Fibroblast of skin of left biceps (primary cell): ENCODE measurements at regions not wholly inside any gene's neighbourhood (a gene's known extent, or its start where the extent isn't known, plus 50 kb on each side); places are given as distances from the start of the nearest gene placed in this dataset.
"Not testable (repeated sequence)": the region's sequence is repeated elsewhere in the genome, so short reads cannot be mapped to it uniquely, and the experiment has no call there.

Experiments
- DNase-seq, 2 experiments: peaks; one replicate each; pipeline ENCODE4 v3.0.0-alpha.2; 2013; ENCODE audit warnings: low read depth in 2 of 2

DNA sequence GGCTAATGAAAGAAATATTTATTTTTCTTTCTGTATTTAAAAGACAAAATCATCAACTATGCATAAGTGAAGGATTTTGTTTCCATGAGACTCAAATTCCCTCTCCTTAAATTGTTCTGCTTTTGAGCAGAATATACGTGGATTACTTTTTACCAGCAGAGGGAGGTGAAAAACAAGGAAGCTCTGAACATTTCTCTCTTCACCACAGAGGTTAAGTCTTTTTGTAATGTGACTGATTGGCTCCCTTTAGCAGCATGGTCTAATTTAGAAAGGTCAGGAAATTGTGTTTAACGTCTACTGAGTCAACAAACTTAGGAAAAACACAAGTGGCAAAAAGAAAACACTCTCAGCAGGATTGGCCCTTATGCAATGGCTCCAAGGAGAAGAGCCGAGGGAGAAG is 55.1 kb upstream of the F9 start:
- DNase-seq: no peak

DNA sequence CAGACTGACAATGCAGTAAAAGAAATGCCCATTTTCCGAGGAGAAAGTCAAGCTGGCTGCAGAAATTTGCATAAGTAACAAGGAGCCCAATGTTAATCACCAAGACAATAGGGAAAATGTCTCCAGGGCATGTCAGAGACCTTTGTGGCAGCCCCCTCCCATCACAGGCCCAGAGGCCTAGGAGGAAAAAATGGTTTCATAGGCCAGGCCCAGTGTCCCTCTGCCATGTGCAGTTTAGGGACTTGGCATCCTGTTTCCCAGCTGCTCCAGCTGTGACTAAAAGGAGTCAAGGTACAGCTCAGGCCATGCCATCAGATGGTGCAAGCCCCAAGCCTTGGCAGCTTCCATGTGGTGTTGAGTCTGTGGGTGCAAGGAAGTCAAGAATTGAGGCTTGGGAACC is 68.6 kb upstream of the F9 start:
- not testable (repeated sequence) for DNase-seq

DNA sequence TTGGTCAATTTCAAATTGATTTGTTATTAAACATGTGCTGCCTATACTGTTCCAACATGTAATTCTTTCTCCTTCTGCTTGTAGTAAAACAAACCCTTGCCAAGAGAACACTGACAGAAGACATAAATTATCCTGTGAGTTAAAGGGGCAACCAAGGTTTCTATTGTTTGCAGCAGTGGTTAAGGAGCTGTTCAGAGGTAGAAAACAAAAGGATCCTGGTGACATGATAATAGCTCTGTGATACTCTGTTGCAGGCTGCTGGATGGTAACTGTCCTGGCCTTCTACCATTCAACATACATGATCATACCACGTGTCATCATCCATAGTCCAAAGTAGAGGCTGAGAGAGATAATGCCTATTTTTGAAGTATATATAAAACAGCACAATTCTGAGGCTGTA is 75.8 kb upstream of the F9 start:
- no peak for DNase-seq

DNA sequence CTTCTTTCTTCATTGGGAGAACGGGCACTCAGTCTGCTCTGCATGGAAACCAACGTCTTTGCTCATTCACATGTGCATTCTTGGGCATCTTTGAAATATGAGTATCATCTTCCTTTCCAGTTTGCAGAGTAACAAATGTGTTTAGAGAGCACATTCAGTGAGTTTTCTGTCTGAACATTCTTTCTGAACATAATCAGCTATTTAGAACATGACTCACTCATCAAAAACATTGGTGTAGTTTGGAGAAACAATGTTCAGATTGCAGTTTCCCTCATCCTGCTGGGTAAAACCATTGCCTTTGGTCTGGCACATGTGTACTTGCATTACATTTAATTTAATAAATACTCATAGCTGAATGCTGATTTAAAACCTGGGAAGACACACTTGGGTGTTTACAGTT is 81.5 kb upstream of the F9 start:
- DNase-seq: no peak

DNA sequence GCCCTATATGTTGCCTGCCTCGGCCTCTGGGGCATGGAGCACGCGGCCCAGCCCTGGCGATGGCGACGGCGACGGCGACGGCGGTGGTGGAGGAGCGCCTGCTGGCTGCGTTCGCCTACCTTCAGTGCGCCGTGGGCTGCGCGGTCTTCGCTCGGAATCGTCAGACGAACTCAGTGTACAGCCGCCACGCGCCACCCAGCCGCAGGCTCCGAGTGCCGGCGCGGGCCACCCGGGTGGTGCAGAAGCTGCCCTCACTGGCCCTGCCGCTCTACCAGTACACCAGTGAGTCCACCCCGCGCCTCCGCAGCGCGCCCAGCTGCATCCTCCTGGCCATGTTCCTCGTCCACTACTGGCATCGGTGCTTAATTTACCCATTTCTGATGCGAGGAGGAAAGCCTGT is 83.7 kb upstream of the F9 start:
- DNase-seq: no peak

DNA sequence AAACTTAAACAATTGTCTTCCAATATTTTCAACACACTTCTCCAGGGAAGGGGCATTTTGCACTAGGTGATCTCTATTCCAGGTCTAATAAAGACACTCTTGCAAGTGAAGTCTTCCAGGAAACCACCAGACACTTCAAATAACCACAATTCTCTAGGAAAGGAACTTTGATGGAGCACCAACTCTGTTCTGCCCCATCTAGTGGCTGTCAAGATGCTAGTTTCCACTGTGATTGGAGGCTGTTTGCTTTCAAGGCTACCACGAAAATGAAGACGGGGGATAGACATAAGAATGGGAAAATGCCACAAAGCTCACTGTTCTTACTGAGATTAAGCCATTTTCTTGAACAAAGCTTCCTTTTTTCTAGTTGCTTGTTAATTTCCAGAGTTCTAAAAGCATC is 100.6 kb upstream of the F9 start:
- no peak for DNase-seq

DNA sequence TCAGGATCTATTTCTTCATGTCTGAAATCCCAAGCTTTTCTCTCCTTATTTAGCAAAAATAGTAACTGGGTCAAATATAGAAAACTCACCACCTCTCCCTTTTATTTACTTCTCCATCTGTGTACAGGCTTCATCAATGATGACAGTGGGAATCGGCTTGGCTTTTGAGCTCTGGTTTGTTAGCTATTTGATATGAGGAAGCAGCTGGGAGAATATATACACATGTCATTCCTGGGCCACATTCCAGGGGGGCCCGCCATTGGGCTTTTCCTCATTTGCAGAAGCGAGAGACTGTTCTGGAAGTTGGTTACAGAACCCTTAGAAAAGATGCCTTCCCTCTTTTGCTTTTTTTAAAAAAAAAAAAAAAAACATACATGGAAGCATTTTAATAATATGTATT is 107.4 kb upstream of the F9 start:
- DNase-seq: no peak

DNA sequence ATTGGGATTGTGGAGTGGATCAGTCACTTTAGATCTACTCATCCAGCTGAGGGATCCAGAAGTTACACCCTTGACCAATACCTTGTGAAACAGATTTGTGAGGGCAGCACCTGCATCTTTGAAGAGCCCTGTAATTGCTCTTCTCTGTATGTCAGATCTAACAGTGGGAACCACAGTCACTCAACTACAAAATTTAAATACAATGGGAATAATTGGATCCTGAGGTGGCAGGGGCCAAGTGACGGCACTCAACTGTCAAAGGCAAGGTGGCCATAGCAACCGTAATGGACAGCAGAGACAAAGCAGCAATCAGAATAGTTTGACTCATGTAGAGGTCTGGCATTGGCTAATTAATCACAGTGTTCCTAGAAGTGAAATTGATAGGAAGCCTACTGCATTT is 132.3 kb upstream of the F9 start:
- not testable (repeated sequence) for DNase-seq

DNA sequence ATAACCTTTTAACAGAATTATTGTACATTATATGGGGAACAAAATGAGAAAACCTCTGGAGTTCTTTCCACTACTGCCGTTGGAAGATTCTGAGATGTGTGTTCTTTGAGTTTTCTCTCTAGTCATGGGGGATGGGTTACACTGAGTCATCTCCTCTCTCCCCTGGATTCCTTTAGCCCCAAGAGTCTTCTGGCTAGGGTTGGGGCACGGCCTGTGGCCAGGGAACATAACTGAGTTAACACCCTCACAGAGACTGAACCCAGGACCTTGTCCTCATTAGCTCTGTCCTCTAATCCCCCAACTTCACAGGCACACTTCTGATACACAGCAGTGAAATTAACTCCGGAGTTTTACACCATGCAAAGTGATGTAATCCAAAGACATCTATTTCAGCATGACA is 142.3 kb upstream of the F9 start:
- DNase-seq: no peak

DNA sequence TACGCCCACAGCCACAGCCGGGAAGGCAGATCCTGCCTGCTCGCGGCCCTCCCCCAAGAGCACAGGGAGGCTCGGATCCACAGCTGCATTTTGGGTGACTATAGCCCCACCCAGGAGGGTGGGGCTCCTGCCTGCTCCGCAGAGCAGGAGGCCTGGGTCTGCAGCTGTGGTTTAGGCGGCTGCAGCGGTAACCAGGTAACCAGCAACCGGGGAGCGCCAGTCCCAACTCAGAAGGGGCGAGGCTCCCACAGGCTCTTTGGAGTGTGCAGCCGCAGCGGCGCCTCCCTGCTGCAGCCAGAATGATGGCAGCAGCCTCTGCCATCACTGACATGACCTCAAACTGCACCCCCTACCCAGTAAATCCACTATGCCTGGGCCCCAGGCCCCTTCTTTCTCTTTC is 148.0 kb upstream of the F9 start:
- DNase-seq: no peak

DNA sequence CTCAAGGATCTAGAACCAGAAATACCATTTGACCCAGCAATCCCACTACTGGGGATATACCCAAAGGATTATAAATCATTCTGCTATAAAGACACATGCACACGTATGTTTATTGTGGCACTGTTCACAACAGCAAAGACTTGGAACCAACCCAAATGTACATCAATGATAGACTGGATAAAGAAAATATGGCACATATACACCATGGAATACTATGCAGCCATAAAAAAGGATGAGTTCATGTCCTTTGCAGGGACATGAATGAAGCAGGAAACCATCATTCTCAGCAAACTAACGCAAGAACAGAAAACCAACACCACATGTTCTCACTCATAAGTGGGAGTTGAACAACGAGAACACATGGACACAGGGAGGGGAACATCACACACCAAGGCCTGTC is 154.0 kb upstream of the F9 start:
- DNase-seq: not testable (repeated sequence)

DNA sequence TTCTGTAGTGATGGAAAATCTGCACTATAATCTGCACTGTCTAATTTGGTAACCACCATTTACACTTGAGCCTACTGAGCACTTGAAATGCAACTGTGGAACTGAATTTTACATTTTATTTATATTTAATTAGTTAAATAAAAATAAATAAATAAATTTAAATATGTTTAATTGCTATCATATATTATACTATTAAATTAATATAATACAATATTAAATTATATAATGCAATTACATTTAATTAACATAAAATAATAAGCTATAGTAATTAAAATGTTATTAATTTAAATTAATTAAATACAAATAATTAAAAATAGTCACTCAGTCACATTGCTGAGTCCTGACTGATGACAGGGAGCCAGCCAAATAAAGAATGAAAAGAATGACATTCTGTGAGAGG is 170.2 kb upstream of the F9 start:
- no peak for DNase-seq

DNA sequence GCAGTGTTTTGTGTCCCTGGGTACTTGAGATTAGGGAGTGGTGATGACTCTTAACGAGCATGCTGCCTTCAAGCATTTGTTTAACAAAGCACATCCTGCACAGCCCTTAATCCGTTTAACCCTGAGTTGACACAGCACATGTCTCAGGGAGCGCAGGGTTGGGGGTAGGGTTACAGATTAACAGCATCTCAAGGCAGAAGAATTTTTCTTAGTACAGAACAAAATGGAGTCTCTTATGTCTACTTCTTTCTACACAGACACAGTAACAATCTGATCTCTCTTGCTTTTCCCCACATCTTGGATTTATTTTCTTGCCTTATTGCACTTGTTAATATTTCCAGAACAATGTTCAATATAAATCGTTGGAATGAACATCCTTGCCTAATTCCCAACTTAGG is 187.9 kb upstream of the F9 start:
- DNase-seq: not testable (repeated sequence)

DNA sequence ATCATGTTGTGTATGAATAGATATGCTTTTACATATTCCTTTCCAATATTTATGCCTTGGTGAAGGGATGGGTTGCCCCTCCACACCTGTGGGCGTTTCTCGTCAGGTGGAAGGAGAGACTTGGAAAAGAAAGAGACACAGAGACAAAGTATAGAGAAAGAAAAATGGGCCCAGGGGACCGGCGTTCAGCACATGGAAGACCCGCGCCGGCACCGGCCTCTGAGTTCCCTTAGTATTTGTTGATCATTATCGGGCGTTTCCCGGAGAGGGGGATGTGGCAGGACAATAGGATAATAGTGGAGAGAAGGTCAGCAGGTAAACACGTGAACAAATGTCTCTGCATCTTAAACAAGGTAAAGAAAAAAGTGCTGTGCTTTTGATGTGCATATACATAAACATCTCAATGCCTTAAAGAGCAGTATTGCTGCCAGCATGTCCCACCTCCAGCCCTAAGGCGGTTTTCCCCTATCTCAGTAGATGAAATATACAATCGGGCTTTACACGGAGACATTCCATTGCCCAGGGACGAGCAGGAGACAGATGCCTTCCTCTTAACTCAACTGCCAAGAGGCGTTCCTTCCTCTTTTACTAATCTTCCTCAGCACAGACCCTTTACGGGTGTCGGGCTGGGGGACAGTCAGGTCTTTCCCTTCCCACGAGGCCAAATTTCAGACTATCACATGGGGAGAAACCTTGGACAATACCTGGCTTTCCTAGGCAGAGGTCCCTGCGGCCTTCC is 188.5 kb upstream of the F9 start:
- not testable (repeated sequence) for DNase-seq

DNA sequence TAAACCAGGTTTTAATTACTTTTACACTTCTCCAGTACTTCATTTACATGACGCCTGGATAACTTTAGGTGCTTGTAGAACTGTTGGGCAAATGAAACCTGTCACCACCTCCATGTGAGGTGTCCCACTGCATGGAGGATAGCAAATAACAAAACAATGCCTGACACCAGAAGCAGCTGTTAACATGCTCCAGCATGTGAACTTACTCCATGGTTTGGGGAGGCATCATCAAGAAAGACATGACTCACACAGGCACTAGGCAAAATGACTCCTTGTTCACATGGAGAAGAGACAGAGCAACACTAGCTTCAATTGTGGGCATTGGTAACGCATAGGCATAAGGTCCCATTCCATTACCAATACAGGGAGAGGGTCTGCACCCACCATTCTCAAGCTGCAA is 198.1 kb upstream of the F9 start:
- DNase-seq: no peak

DNA sequence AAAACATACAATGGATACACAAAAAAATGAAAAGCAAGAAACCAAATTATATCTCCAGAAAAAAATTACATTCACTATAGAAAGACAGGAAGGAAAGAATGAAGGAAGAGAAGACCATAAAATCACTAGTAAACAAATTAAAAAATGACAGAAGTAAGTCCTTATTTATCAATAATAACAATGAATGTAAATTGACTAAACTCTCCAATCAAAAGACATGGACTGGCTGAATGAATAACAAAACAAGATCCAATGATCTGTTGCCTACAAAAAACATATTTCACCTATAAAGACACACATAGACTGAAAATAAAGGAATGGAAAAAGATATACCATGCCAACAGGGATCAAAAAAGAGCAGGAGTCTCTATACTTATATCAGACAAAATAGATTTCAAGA is 203.2 kb upstream of the F9 start:
- DNase-seq: no peak

DNA sequence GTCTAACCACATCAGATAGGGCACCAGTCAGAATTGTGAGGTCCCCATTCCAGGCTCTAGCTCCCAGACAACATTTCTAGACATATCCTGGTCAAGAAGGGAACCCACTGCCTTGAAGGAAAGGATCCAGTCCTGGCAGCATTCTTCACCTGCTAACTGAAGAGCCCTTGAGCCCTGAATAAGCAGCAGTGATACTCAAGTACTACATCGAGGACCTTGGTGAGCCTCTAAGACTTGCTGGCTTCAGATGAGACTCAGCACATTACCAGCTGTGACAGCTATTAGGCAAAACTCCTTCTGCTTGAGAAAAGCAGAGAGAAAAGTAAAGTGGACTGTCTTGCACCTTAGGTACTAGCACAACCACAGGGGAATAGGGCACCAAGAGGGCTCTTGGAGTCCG is 205.8 kb upstream of the F9 start:
- DNase-seq: no peak

DNA sequence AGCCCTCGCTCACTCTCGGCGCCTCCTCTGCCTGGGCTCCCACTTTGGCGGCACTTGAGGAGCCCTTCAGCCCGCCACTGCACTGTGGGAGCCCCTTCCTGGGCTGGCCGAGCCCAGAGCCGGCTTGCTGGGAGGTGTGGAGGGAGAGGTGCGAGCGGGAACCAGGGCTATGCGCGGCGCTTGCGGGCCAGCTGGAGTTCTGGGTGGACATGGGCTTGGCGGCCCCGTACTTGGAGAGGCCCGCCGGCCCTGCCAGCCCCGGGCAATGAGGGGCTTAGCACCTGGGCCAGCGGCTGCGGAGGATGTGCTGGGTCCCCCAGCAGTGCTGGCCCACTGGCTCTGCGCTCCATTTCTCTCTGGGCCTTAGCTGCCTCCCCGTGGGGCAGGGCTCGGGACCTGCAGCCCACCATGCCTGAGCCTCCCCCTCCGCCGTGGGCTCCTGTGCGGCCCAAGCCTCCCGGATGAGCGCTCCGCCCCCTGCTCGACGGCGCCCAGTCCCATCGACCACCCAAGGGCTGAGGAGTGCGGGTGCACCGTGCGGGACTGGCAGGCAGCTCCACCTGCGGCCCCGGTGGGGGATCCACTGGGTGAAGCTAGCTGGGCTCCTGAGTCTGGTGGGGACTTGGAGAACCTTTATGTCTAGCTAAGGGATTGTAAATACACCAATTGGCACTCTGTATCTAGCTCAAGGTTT is 209.7 kb upstream of the F9 start:
- DNase-seq: not testable (repeated sequence)

DNA sequence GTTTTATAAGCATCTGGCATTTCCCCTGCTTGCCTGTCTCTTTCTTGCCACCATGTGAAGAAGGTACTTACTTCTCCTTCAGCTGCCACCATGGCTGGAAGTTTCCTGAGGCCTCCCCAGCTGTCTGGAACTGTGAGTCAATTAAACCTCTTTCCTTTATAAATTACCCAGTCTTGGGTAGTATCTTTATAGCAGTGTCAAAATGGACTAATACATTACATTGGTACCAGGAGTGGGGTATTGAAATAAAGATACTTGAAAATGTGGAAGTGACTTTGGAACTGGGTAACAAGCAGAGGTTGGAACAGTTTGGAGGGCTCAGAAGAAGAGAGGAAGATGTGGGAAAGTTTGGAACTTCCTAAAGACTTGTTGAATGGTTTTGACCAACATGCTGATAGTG is 223.9 kb upstream of the F9 start:
- not testable (repeated sequence) for DNase-seq

DNA sequence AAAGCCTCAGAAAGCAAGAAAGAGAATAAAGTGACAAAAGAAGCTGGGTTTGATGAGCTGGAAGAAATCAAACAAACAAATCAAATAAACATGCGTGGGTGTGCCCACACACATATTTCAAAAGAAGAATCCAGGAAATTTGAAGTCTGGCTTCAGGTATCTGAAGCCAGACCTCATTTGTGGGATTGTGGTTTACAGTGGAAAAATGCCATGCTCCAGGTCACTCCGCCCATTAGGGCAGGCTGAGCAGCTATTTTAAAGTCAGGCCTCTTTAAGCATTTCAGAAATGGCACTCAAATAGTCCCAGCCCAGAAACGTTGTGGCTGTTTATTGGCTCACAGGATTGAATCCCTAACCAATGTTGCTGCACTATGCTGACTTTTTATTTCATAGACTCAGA is 226.1 kb upstream of the F9 start:
- no peak for DNase-seq

DNA sequence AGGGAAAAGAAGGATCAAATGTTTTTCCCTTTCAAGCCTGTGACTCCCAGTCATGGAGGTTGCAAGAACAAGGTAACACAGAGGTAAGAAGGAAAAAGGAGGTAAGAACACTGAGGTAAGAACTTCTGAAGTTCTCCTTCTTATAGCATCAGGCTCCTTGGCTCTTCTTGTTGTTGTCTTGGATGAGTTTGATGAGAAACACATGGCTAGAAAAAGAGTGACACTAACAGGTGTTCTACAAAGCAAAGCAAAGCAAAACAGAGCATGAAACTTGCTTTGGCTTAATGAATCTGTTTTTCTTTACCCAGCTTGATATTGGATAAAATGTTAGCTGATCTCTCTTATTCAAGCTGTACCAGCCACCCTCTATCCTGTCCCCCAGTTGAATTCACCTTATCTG is 231.2 kb upstream of the F9 start:
- DNase-seq: no peak

DNA sequence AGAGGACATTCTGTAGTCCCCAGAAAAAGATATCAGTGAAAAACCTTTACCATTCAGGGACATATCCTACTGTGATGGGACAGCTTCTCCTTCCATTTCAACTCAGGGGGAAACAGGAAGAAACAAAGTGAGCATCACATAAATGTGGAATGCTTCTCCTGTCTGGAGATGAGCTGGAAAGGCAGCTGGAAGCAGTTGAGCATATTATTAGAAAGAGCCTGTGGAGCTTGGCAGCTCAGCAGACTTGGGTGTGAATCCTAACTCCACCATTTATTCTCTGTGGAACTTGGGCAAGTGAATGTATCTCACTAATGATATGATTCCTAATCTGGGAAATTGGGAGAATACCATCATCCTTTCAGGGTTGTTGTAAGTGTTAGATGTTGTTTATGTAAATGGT is 232.1 kb upstream of the F9 start:
- DNase-seq: no peak

DNA sequence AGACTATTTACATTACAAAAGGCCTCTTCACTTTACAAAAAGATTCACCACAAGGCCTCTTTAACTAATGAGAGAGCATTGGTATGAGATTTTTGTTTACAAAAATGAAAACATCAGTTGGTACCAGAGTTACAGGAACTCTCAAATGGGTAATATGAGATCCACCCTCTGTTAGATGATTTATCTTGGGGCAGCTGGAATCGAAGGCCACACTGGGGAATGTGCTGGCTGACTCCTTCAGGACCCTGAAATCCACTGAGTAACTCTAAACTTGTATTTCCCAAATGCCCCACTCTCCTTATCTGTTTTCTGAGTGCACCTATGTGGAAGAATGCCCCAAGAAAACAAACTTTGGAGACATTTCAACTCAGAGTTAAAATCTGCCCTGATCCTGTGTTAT is 232.9 kb upstream of the F9 start:
- DNase-seq: no peak

DNA sequence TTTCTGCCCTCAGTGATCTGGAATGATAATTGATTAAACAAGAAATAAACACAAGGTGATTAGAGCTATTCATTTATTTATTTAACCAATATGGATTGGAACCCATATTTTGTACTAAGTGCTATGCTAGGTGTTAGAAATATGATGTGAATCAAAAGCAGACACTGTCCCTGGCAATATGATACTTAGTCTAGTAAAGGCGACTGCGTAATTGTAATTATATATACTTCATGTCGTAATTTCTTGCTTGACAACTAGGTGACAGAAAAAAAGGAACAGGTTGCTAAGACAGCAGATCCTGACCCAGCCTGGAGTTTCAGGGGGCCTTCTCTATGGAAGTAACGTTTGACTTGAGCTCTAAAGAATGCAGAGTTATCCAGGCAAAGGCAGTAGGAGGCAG is 236.5 kb upstream of the F9 start:
- DNase-seq: no peak
